ENCODE measurements at regions not wholly inside any gene's neighbourhood (a gene's known extent, or its start where the extent isn't known, plus 50 kb on each side); places are given as distances from the start of the nearest gene placed in this dataset.

DNA sequence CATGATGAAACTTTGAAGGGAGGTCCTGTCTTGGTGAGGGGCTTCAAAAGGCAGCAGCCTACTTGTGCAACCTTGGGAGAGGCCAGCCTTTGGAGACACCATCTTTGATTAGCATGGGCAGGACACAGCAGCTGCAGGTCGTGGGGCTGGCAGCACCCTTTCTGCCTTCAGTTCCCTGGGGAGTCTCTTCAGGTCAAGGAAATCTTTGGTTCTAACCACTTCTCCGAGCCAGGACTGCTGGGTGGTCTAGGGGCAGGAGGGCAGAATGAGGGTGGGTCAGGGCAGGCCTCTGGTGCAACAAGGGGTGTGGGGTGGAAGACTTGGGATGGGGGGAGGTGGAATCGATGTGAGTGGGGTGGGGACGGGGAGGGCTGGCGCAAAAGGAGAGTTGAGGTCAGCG lies 269.7 kb downstream of the FOXD2 start:
- Mint-ChIP-seq H3K27ac (no peak overlapping the region), H3K9me3 (no peaks in the 10 kb centered on the region), H3K36me3 (ENCODE audit: low read depth) (no peaks in the 10 kb centered on the region), H3K27me3 (ENCODE audit: low read depth) (peaks cover 49% of the 10 kb centered on the region), H3K4me1 (ENCODE audit: low read depth) (peaks cover 3% of the 10 kb centered on the region), H3K4me3 (no peak overlapping the region)
- intact Hi-C loops (cut with micrococcal nuclease) = loop anchor here (5.0 kb wide), 1 partner anchor 200 kb away; no protein-coding TSS in a partner anchor
- no peak for DNase-seq
- CTCF ChIA-PET = interaction anchor here (1.3 to 9.8 kb wide), 3 partner anchors 11 to 272 kb away, joined by 3 to 123 read pairs (median 3); partner anchors contain the start of gene FOXD2

GRCh38 chr1:47708019-47708535 lies 270.2 kb downstream of the FOXD2 start:
- DNase-seq = no peak
- intact Hi-C loops (cut with micrococcal nuclease) = loop anchor here (5.0 kb wide), 1 partner anchor 201 kb away; no protein-coding TSS in a partner anchor
- Mint-ChIP-seq H3K27me3 (ENCODE audit: low read depth) (peaks cover 55% of the 10 kb centered on the region), H3K36me3 (ENCODE audit: low read depth) (no peaks in the 10 kb centered on the region), H3K4me3 (no peak overlapping the region), H3K4me1 (ENCODE audit: low read depth) (peaks cover 3% of the 10 kb centered on the region), H3K9me3 (no peaks in the 10 kb centered on the region), H3K27ac (no peak overlapping the region)
- CTCF ChIA-PET = interaction anchor here (1.2 to 9.8 kb wide), 4 partner anchors 11 to 529 kb away, joined by 3 to 123 read pairs (median 4); partner anchors contain the start of gene FOXD2

- intact Hi-C loops (cut with micrococcal nuclease) = loop anchor here (5.0 kb wide), 1 partner anchor 201 kb away; no protein-coding TSS in a partner anchor
- H3K4me3 Mint-ChIP-seq = no peak overlapping the region
- CTCF ChIA-PET = interaction anchor here (1.1 to 9.8 kb wide), 4 partner anchors 10 to 530 kb away, joined by 3 to 123 read pairs (median 4); partner anchors contain the start of gene FOXD2
- H3K27me3 Mint-ChIP-seq (ENCODE audit: low read depth) = peaks cover 59% of the 10 kb centered on the region
- no peak overlapping the region for H3K27ac Mint-ChIP-seq
- peaks cover 3% of the 10 kb centered on the region for H3K4me1 Mint-ChIP-seq (ENCODE audit: low read depth)
- no peaks in the 10 kb centered on the region for H3K36me3 Mint-ChIP-seq (ENCODE audit: low read depth)
- DNase-seq = no peak
- no peaks in the 10 kb centered on the region for H3K9me3 Mint-ChIP-seq
These were observed 270.8 kb downstream of the FOXD2 start for GRCh38 chr1:47708658-47709018.

DNA sequence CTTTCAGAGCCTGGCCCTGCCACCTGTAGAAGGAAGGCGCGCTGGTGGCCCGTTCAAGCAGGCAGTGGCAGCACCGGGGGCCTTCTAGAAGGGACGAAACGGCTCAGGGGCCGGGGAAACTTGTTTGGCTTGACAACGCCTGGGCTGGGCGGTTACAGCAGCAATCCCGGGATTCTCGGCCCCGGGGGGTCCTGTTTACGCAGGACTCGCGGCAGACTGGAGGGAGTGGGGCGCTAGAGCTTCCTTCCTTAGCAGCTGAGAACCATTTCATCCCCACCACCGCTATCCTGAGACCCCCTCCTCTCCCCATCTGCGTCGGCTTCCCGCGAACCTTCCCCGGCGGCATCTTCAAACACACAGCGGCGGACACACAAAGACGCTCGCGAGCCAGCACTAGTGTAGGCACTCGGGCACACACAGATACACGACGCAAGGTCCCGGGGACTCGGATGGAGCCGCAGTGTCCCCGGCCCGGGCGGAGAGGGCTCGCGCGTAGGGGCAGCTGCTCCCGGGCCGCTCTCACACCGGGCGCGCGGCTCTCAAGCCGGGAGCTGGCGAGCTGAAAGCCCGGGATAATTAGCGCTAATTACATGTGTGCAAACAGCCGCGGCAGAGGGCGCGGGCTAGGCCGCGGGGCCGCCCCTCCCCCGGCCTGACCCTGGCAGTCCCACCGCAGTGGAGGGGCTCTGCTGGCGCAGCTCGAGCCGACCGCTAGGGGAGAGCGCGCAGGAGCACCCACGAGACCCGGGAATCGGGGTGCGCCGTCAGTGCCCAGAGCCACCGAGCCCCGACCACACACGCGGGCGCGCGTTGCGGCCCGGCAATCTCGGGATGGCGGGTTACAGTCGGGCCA lies 271.4 kb downstream of the FOXD2 start:
- CTCF ChIA-PET = interaction anchor here (0.6 to 9.8 kb wide), 11 partner anchors 17 to 530 kb away, joined by 3 to 123 read pairs (median 4); partner anchors contain the start of gene FOXD2
- intact Hi-C loops (cut with micrococcal nuclease) = loop anchor here (5.0 kb wide), 1 partner anchor 202 kb away; no protein-coding TSS in a partner anchor
- Mint-ChIP-seq H3K9me3 (no peaks in the 10 kb centered on the region), H3K4me3 (peak overlapping the region; percentile 38), H3K4me1 (ENCODE audit: low read depth) (peaks cover 3% of the 10 kb centered on the region), H3K27me3 (ENCODE audit: low read depth) (peaks cover 63% of the 10 kb centered on the region), H3K27ac (no peak overlapping the region), H3K36me3 (ENCODE audit: low read depth) (no peaks in the 10 kb centered on the region)
- DNase-seq = no peak

DNA sequence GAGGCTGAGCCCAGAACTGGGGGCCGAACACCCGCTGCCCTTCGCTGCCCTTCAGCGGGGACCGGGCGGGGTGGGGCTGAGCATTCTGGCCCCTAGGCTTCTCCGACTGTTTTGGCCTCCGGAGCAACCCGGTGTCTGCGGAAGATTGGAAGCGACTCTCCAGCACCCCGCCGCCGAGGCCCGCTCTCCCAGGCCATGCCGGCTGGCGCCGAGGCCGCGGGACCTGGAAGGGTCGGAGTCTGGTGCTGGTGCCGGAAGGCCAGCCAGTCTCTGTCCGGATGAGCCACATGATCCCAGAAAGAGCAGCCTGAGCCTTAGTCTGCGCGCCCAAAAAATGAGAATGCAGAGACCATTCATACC lies 272.0 kb downstream of the FOXD2 start:
- peaks cover 67% of the 10 kb centered on the region for H3K27me3 Mint-ChIP-seq (ENCODE audit: low read depth)
- H3K36me3 Mint-ChIP-seq (ENCODE audit: low read depth) = no peaks in the 10 kb centered on the region
- no peak for DNase-seq
- CTCF ChIA-PET = interaction anchor here (0.7 to 9.8 kb wide), 19 partner anchors 10 to 531 kb away, joined by 3 to 123 read pairs (median 4); partner anchors contain the start of genes FOXD2 and PDZK1IP1
- no peak overlapping the region for H3K27ac Mint-ChIP-seq
- no peaks in the 10 kb centered on the region for H3K9me3 Mint-ChIP-seq
- H3K4me3 Mint-ChIP-seq = no peak overlapping the region
- intact Hi-C loops (cut with micrococcal nuclease) = loop anchor here (1.0 to 5.0 kb wide), 6 partner anchors 203 to 531 kb away; partner anchors contain the start of gene PDZK1IP1
- peaks cover 3% of the 10 kb centered on the region for H3K4me1 Mint-ChIP-seq (ENCODE audit: low read depth)

DNA sequence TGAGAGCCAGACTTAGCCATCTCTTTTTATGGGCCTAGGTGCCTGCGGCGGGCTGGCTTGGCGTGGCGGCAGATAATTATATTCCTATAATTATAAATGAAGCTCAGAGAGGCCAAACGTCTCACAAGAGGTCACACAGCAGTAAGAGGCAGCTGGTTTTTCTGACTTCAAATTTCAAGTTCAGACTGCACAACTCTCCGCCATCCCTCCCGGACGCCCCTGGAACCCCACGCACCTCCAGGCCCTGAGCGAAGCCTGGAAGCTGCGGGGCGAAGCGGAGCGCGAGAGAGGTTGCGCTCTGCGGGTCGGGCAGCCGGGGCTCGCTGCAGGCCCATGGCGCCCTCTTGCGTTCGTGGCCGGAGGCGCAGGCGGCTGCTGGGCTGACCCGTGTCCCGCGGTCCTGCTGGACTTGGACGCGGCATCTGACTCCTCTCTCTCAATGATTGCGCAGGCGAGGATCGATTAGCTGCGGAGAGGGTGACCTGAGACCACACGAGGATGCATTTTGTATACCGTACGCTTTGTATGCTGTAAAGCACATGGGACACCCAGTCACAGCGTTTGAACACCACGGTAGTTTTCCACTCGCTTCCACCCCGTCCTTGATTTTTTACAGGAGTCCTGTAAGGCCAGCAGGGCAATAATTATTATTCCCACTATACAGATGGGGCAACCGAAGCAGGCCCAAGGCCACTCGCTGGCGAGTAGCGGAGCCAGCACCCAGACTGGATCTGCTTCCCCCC lies 272.7 kb downstream of the FOXD2 start:
- intact Hi-C loops (cut with micrococcal nuclease) = loop anchor here (1.0 to 5.0 kb wide), 5 partner anchors 274 to 531 kb away; partner anchors contain the start of gene PDZK1IP1
- H3K9me3 Mint-ChIP-seq = no peaks in the 10 kb centered on the region
- H3K4me1 Mint-ChIP-seq (ENCODE audit: low read depth) = peaks cover 3% of the 10 kb centered on the region
- no peak overlapping the region for H3K4me3 Mint-ChIP-seq
- DNase-seq = peak; percentile 68
- no peaks in the 10 kb centered on the region for H3K36me3 Mint-ChIP-seq (ENCODE audit: low read depth)
- no peak overlapping the region for H3K27ac Mint-ChIP-seq
- CTCF ChIA-PET = interaction anchor here (0.6 to 9.8 kb wide), 21 partner anchors 9 to 531 kb away, joined by 3 to 123 read pairs (median 4); partner anchors contain the start of genes FOXD2 and PDZK1IP1
- peaks cover 71% of the 10 kb centered on the region for H3K27me3 Mint-ChIP-seq (ENCODE audit: low read depth)
